Stomach (tissue), 8 donors: ENCODE measurements at regions not wholly inside any gene's neighbourhood (a gene's known extent, or its start where the extent isn't known, plus 50 kb on each side); places are given as distances from the start of the nearest gene placed in this dataset.

ENCODE experiments used
- DNase-seq, 2 donors: peaks; one replicate each; pipeline versions ENCODE4 v3.0.0 to v3.0.0-alpha.2; 2013 to 2019
- H3K27ac ChIP-seq, 5 donors: fragments of 200-600 bp in 4 of 5; sonication (generic) in 4 of 5; one replicate each; pipeline ENCODE4 v1.5.1; 2013 to 2019; ENCODE audit warnings: mild to moderate bottlenecking in 1 of 5, moderate library complexity in 1 of 5
- H3K27me3 ChIP-seq, 3 donors: fragments of 200-600 bp; sonication (generic); one replicate each; pipeline ENCODE4 v1.5.1; 2017 to 2019; ENCODE audit warnings: mixed run types in 1 of 3
- H3K36me3 ChIP-seq, 4 donors: fragments of 200-600 bp; sonication (generic); 1 replicate in 3 of 4; 2 replicates in 1 of 4; pipeline ENCODE4 v1.5.1; 2016 to 2019
- H3K4me1 ChIP-seq, 4 donors: fragments of 200-600 bp; sonication (generic); one replicate each; pipeline ENCODE4 v1.5.1; 2016 to 2019
- H3K4me3 ChIP-seq, 4 donors: fragments of 200-600 bp; sonication (generic) in 3 of 4; one replicate each; pipeline ENCODE4 v1.5.1; 2016 to 2019; ENCODE audit warnings: mild to moderate bottlenecking in 1 of 4
- H3K9me3 ChIP-seq, 4 donors: fragments of 200-600 bp; sonication (generic); one replicate each; pipeline ENCODE4 v1.5.1; 2016 to 2019
- EP300 ChIP-seq: sonication (generic); formaldehyde crosslinking; IDR thresholded peaks from one replicate; pipeline ENCODE4 v1.6.1; 2017; ENCODE audit warnings: antibody characterized with exemption
- POLR2A ChIP-seq, 4 donors: fragments of 450-650 bp; IDR thresholded peaks; one replicate each; pipeline ENCODE4 v1.6.1; 2016; ENCODE audit warnings: antibody characterized with exemption in 4 of 4, control low read depth in 2 of 4, mild to moderate bottlenecking in 1 of 4, moderate library complexity in 1 of 4
- POLR2AphosphoS5 ChIP-seq, 3 donors: sonication (generic); formaldehyde crosslinking; IDR thresholded peaks; one replicate each; pipeline ENCODE4 v1.6.1; 2016; ENCODE audit warnings: antibody characterized with exemption in 3 of 3
- WGBS, 5 donors: extraction: QIAGEN DNeasy Blood & Tissue Kit in 3 of 5; methylation state at CpG; one replicate each; pipeline versions ENCODE4 v1.1.5 to v1.1.7; 2013 to 2018; 5-methylcytosine and 5-hydroxymethylcytosine counted together
- intact Hi-C: fragments of 100-400 bp; cut with DNase I; formaldehyde crosslinking; loops from one replicate; pipeline ENCODE4 v1.15.1; 2023; ENCODE audit warnings: low total_unique reads
- TF ChIP-seq, protein P1 (sequence below), 7 experiments: fragments of 450-650 bp in 4 of 7; fragments of 200-600 bp in 3 of 7; sonication (generic) in 3 of 7; IDR thresholded peaks; one replicate each; pipeline ENCODE4 v1.5.1; 2016 to 2019; ENCODE audit warnings: antibody characterized with exemption in 7 of 7, control low read depth in 2 of 7, mild to moderate bottlenecking in 1 of 7
- donor health status: healthy with polysubstance abuse.
- donor health status: Bipolar disorder and iron deficiency.
- donor health status: healthy.

DNA sequence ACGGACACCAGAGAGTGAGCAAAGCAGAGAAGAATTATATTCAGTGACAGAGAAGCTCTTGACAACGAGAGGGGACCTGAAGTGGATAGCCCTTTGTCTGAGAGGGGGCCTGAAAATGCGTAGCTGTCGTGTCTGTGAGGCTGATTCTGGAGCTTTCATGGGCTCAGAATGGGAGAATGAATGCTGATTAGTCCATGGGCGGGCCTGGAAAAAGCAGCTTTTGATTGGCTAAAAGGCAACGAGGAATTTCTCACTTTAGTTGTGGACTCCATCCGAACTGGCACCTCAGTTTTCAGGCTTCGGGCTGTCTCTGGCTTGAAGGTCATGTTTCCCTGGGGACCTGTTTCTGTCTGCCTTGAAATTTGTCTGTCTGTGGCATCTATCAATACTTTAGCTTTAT is 487.1 kb downstream of the TECRL start:
- TF ChIP-seq POLR2AphosphoS5 (IDR thresholded peaks at IDR 0.05) (no peak), POLR2A (IDR thresholded peaks at IDR 0.05) (no peak), EP300 (no peak)
- TF ChIP-seq, protein P1, sequence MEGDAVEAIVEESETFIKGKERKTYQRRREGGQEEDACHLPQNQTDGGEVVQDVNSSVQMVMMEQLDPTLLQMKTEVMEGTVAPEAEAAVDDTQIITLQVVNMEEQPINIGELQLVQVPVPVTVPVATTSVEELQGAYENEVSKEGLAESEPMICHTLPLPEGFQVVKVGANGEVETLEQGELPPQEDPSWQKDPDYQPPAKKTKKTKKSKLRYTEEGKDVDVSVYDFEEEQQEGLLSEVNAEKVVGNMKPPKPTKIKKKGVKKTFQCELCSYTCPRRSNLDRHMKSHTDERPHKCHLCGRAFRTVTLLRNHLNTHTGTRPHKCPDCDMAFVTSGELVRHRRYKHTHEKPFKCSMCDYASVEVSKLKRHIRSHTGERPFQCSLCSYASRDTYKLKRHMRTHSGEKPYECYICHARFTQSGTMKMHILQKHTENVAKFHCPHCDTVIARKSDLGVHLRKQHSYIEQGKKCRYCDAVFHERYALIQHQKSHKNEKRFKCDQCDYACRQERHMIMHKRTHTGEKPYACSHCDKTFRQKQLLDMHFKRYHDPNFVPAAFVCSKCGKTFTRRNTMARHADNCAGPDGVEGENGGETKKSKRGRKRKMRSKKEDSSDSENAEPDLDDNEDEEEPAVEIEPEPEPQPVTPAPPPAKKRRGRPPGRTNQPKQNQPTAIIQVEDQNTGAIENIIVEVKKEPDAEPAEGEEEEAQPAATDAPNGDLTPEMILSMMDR (IDR thresholded peaks at IDR 0.05): no peak
- no peak overlapping the region for H3K4me3 ChIP-seq
- no peaks in the 10 kb centered on the region for H3K4me1 ChIP-seq
- DNase-seq: no peak
- H3K27me3 ChIP-seq: no peaks in the 10 kb centered on the region
- intact Hi-C loops: no loop called here
- 69 to 80% (median 76%) methylated on average over 8 of the region's 8 CpGs for WGBS, 5 donors
- H3K9me3 ChIP-seq: peaks cover 0 to 13% (median 0%) of the 10 kb centered on the region in 4 donors
- no peak overlapping the region for H3K27ac ChIP-seq
- H3K36me3 ChIP-seq: no peaks in the 10 kb centered on the region

DNA sequence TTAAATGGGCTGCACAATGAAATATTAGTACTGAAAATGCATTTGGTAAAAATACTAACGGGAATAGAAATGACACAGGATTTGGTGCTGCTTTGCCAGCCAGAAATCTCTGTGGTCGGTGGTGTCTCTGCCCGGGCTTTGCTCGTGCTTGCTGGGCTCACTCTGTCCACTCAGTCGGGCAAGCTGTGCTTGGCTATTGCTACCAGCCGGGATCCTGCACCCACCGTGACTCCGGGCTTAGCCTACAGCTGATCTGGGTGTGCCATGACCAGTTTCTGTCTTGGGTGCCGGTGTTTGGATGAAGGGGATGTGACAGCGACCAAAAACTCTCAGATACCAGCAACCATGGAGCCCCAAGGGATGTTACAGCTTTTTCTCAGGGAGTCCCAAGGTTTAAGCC is 487.7 kb downstream of the TECRL start:
- no peaks in the 10 kb centered on the region for H3K4me1 ChIP-seq
- no peaks in the 10 kb centered on the region for H3K36me3 ChIP-seq
- intact Hi-C loops: no loop called here
- TF ChIP-seq POLR2AphosphoS5 (IDR thresholded peaks at IDR 0.05) (no peak), POLR2A (IDR thresholded peaks at IDR 0.05) (no peak), EP300 (no peak)
- TF ChIP-seq, protein P1 (IDR thresholded peaks at IDR 0.05): no peak
- H3K27me3 ChIP-seq: no peaks in the 10 kb centered on the region
- no peak overlapping the region for H3K27ac ChIP-seq
- H3K9me3 ChIP-seq: peaks cover 0 to 13% (median 0%) of the 10 kb centered on the region in 4 donors
- H3K4me3 ChIP-seq: no peak overlapping the region
- no peak for DNase-seq
- 82 to 88% (median 86%) methylated on average over 6 to 10 of the region's 10 CpGs for WGBS, 5 donors

DNA sequence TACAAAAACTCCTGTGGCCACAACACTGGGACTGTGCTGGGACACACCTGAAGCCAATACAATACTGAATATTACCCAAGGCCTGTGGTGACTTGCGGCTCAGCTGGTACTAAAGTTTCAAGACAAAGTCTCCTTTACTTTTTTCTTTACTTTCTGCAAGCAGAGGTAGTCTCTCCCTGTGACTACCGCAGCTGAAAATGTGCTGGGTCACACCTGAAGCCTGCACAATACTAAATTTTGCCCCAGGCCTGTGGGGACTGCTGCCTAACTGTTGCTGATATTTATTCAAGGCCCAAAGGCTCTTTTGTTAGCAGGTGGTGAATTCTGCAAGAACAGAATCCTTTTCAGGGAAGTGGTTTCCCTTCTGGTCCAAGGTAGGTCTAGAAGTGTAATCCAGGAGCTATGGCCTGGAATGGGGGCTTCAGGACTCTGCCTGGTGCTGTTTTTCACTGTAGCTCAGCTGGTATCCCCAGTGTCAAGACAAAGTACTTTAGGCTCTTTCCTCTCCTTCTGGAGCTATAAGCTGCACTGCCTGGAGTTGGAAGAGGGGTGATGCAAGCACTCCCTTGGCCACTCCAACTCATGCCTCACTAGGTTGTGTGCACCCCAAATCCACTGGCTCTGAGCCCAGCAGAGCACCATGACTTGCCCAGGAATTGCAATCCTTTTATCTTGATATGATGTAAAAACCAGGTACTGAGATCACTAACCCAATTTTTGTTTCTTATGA is 489.4 kb downstream of the TECRL start:
- no peak overlapping the region for H3K27ac ChIP-seq
- no peak for TF ChIP-seq POLR2AphosphoS5 (IDR thresholded peaks at IDR 0.05)
- no peaks in the 10 kb centered on the region for H3K36me3 ChIP-seq
- no peaks in the 10 kb centered on the region for H3K27me3 ChIP-seq
- 59 to 82% (median 75%) methylated on average over 2 of the region's 2 CpGs for WGBS, 5 donors
- no peak overlapping the region for H3K4me3 ChIP-seq
- DNase-seq: no peak
- H3K4me1 ChIP-seq: no peaks in the 10 kb centered on the region
- intact Hi-C loops: no loop called here
- peaks cover 0 to 13% (median 0%) of the 10 kb centered on the region in 4 donors for H3K9me3 ChIP-seq

DNA sequence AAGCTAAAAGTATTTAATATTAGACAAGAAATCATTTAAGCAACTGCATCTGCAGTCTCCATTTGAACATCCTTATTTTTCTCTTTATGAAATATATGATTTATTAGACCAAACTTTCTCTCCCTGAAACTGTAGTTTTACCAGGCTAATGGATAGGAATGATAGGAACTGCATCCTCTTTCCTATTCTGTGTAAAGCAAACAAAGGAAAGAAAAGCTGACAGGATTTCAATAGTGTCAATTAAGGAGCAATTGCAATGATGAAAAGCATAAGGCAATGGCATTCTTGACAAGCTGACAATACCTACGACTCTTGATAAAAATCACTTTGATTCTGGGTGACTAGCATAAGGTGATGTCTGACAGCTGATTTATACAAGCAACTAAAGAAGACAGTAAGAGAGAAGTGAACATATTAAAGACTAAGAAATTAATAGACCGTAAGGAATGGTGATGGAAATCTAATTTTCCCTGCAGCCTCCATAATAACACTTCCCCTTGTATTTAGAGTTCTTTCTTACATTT is 502.5 kb downstream of the TECRL start:
- no peak for DNase-seq

More for the DNA sequence above, 502.5 kb downstream of the TECRL start:
- no peaks in the 10 kb centered on the region for H3K4me1 ChIP-seq
- intact Hi-C loops: no loop called here
- H3K36me3 ChIP-seq: no peaks in the 10 kb centered on the region
- no peaks in the 10 kb centered on the region for H3K27me3 ChIP-seq
- H3K4me3 ChIP-seq: no peak overlapping the region
- H3K9me3 ChIP-seq: no peaks in the 10 kb centered on the region
- TF ChIP-seq EP300: no peak
- TF ChIP-seq, protein P1 (IDR thresholded peaks at IDR 0.05): no peak
- no peak for TF ChIP-seq POLR2A (IDR thresholded peaks at IDR 0.05)
- TF ChIP-seq POLR2AphosphoS5 (IDR thresholded peaks at IDR 0.05): no peak
- H3K27ac ChIP-seq: no peak overlapping the region
- 56 to 70% (median 57%) methylated on average over 2 of the region's 2 CpGs for WGBS, 5 donors
